ENCODE measurements at regions not wholly inside any gene's neighbourhood (a gene's known extent, or its start where the extent isn't known, plus 50 kb on each side); places are given as distances from the start of the nearest gene placed in this dataset.
A peak's percentile ranks its signal among the peaks of the same experiment; 100 is the strongest.

DNA sequence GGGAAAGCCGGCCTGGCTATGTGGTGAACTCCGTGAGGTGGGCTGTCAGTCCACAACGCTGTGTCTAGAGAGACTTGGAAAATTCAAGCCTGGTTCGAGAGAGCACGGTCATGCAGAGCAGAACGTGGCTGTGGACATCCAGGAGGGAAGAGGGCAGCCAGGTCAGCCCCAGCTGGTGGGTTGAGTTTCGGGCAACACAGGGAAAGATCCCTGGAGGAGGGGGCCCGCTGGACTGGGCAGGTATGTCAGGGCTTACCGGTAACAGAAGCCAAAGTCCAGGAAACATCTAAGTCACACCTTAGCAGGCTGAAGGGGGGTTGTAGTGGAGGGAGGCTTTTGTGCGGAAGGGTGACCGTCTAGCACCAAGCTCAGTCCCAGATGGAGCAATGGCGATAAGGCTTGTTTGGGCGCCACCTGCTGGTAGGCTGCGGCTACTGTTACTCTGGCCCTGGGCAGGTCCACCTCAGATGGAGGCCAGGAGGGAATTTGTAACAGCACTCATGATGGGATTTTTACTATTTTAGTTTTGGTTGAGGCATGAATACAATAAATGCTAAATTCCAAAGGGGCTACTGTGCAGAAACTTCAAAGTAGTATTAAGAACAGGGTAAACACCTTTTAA lies 143.3 kb upstream of the ZNF644 start:
- ATAC-seq: peak; percentile 87
- Mint-ChIP-seq H3K27me3 (peaks cover 9% of the 10 kb centered on the region), H3K9me3 (no peaks in the 10 kb centered on the region), H3K27ac (no peak overlapping the region), H3K4me3 (no peak overlapping the region), H3K4me1 (peaks cover 12% of the 10 kb centered on the region), H3K36me3 (no peaks in the 10 kb centered on the region)

DNA sequence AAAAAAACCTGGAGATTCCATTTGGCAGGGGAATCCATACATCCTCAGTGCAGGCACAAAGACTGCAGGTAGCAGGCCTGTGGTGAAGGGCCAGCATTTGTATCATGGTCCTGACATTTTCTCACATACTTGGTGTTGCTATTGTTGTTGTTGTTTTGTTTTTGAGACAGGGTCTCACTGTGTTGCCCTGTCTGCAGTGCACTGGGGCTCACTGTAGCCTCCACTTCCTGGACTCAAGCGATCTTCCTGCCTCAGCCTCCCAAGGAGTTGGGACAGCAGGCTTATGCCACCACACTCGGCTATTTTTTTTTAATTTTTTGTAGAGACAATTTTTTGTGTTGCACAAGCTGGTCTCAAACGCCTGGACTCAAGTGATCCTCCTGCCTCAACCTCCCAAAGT lies 140.8 kb upstream of the ZNF644 start:
- Mint-ChIP-seq H3K4me3 (no peak overlapping the region), H3K36me3 (no peaks in the 10 kb centered on the region), H3K4me1 (peaks cover 12% of the 10 kb centered on the region), H3K27ac (no peak overlapping the region), H3K27me3 (peaks cover 4% of the 10 kb centered on the region), H3K9me3 (no peaks in the 10 kb centered on the region)
- ATAC-seq: no peak

DNA sequence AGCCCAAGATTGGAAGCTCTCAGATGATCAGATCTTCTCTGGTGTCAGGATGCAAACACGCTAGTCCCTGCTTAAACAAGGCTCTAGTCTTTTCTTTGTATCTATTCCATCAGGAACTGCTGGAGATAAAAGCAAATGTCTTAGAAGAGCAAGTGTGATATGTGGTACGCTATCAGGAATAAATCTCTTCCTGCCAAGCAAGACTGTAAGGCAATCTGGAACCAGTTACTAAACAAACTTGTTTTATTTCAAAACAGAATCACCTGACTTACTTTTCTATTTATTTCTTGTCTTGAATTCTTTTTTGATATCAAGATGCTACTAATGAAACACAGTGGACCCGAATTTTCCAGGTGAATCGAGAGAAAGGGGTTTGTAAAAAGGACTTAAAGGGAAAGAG lies 139.9 kb upstream of the ZNF644 start:
- H3K27ac Mint-ChIP-seq: no peak overlapping the region
- peaks cover 12% of the 10 kb centered on the region for H3K4me1 Mint-ChIP-seq
- no peaks in the 10 kb centered on the region for H3K27me3 Mint-ChIP-seq
- H3K36me3 Mint-ChIP-seq: no peaks in the 10 kb centered on the region
- no peak for ATAC-seq
- H3K4me3 Mint-ChIP-seq: no peak overlapping the region
- H3K9me3 Mint-ChIP-seq: no peaks in the 10 kb centered on the region

DNA sequence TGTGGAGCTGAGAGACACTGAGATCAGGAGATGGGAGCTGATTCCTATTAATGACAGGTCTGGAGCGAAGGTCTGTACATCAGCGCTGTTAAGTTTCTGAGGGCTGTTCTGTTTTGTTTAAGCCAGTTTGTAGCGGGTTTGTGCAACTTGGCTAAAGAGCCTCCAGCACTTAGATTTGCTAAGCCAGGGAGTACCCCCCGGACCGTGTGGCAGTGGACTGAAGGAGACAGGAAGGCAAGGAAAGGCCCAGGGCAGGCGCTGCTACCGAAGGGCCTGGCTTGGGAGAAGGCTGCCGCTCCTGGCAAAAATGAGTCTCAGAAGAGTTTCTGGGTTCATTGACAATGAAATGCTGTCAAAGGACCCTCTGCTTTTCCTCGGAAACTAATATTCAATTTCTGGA lies 139.3 kb upstream of the ZNF644 start:
- H3K9me3 Mint-ChIP-seq: no peaks in the 10 kb centered on the region
- H3K4me1 Mint-ChIP-seq: peaks cover 12% of the 10 kb centered on the region
- ATAC-seq: no peak
- H3K4me3 Mint-ChIP-seq: no peak overlapping the region
- H3K27me3 Mint-ChIP-seq: peaks cover under 1% of the 10 kb centered on the region
- no peak overlapping the region for H3K27ac Mint-ChIP-seq
- H3K36me3 Mint-ChIP-seq: no peaks in the 10 kb centered on the region

DNA sequence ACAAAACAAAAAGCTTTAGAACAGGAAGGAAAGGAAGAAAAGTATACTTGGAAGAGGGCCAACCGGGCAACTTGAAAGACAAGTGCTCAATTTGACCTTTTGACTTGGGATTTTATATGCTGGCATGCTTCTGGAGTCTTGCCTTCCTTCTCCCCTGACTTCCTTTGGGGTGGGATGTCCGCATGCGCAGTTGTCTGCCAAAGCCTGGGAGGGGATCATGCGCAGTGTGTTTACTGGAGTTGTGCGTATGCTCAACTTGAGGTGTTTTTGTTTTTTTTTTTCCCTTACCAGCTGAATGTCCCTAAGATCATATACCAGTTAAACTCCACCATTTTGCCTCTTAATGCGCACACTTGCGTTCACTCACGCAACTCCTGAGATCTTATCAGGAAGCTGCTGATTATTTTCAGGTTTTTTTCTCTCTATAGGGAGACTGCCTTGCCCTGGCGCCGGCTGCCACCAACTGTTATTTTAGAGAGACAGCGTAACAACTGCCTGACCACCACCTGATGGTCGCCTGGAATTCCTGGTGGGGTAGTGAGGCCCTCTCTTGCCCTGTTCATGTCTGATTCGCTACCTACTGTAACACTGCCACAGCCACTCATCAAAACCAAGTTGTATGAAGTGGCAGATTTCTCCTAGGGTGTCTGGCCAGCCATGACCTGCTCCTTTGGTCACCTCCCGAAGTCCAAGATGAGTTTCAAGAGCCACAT lies 138.7 kb upstream of the ZNF644 start:
- Mint-ChIP-seq H3K27ac (no peak overlapping the region), H3K9me3 (no peaks in the 10 kb centered on the region), H3K4me1 (peaks cover 10% of the 10 kb centered on the region), H3K4me3 (no peak overlapping the region), H3K27me3 (peaks cover 7% of the 10 kb centered on the region), H3K36me3 (no peaks in the 10 kb centered on the region)
- ATAC-seq: no peak

DNA sequence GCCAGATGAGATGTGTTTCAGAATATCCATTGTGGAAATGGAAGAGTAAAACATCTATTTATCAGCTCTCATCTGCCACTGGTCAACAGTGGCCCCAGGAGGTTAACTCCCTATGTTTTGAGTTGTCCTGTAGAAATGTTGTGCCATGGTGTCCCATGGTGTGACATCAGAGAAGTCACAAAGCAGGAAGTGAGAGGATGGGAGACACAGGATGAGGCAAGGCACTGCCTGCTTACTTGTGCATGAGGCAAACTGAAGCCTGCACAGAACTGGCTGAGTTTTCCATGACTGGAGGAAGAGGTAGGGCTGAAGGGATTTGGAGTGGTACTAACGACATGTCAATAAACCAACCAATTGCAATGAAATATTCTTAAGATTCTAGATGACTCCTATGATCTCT lies 131.5 kb upstream of the ZNF644 start:
- Mint-ChIP-seq H3K9me3 (no peaks in the 10 kb centered on the region), H3K36me3 (no peaks in the 10 kb centered on the region), H3K4me3 (no peak overlapping the region), H3K27ac (no peak overlapping the region), H3K4me1 (no peaks in the 10 kb centered on the region), H3K27me3 (peaks cover 15% of the 10 kb centered on the region)
- ATAC-seq: no peak

DNA sequence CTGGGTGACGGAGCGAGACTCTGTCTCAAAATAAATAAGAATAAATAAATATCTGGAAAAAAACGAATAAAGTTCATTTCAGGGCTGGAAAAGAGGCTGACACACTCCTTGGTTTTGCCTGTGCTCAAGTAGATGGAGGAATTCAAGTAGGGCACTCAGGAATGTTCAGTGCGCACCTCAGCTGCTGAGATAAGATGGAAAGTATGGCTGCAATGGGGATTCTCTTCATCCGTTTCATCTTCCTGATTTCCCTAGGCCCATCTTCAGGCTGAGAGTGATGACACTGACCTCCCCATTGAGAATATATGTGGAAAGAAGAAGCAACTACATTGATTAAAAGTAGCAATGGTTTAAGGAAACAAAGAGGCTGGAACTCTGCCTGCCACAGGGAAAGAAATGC lies 130.5 kb upstream of the ZNF644 start:
- no peaks in the 10 kb centered on the region for H3K4me1 Mint-ChIP-seq
- no peaks in the 10 kb centered on the region for H3K36me3 Mint-ChIP-seq
- peaks cover 15% of the 10 kb centered on the region for H3K27me3 Mint-ChIP-seq
- no peak for ATAC-seq
- no peak overlapping the region for H3K4me3 Mint-ChIP-seq
- H3K27ac Mint-ChIP-seq: no peak overlapping the region
- no peaks in the 10 kb centered on the region for H3K9me3 Mint-ChIP-seq

DNA sequence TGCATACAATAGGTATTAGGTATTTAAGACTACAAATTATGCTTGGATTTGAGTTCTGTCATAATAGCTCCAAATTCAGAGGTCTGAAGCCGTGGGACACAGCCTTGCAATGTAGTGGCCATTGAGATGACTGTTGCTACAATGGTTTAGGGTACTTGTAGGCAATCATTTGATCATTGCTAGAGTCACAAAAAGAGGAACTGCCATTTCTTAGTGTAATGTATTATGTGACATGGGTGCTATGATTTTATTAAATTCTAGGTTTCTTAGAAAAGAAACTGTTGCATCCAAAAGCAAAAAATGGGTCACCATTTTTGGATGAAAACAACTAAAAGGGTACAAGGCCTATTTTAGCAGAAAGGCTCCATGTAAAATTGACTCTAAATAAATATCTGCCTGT lies 129.9 kb upstream of the ZNF644 start:
- peaks cover 15% of the 10 kb centered on the region for H3K27me3 Mint-ChIP-seq
- H3K9me3 Mint-ChIP-seq: no peaks in the 10 kb centered on the region
- H3K4me1 Mint-ChIP-seq: no peaks in the 10 kb centered on the region

DNA sequence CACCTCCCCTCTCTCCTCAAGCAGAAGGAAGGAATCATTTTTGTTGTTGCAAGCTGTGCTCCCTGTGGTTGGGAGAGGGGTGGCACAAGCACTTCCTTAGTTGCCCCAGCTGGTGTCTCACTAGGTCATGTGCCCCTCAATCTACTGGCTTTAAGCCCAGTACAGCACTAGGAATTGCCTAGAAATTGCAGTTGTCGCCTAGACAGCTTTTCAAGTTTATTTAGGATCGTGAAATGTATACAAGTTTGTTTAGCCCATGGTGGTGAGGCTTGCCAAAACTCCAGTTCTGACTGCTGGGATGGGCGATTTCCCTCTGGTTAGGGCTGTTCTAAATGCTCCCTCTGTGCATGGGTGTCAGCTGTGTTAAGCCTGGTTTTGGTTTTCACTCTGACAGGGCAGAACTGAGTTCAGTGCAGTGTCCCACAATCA lies 126.8 kb upstream of the ZNF644 start:
- Mint-ChIP-seq H3K27me3 (peaks cover under 1% of the 10 kb centered on the region), H3K9me3 (no peaks in the 10 kb centered on the region), H3K36me3 (no peaks in the 10 kb centered on the region), H3K4me3 (no peak overlapping the region), H3K27ac (no peak overlapping the region), H3K4me1 (no peaks in the 10 kb centered on the region)
- ATAC-seq: no peak

More for the DNA sequence above, 129.9 kb upstream of the ZNF644 start:
- no peak overlapping the region for H3K27ac Mint-ChIP-seq
- no peaks in the 10 kb centered on the region for H3K36me3 Mint-ChIP-seq
- ATAC-seq: no peak
- no peak overlapping the region for H3K4me3 Mint-ChIP-seq

DNA sequence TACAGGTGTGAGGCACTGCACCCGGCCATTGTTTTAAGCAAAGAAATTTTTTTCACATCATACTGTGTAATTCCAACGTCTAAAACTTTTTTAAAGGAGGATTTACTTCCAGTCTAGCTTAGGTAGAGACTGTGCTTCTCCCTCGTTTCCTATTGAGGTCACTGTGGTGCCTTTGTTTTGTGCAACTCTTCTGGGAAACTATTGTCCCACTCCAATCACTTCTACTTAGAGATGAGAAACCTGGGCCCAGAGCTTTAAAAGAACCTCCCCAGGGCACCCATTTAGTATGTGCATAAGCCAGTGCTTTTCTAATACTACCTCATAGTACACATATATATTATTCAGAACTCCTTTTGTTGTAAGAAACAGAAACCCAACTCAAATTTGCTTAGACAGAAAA lies 120.0 kb upstream of the ZNF644 start:
- H3K9me3 Mint-ChIP-seq: no peaks in the 10 kb centered on the region
- no peaks in the 10 kb centered on the region for H3K27me3 Mint-ChIP-seq
- H3K4me3 Mint-ChIP-seq: no peak overlapping the region
- no peak overlapping the region for H3K27ac Mint-ChIP-seq
- no peak for ATAC-seq
- H3K4me1 Mint-ChIP-seq: no peaks in the 10 kb centered on the region
- no peaks in the 10 kb centered on the region for H3K36me3 Mint-ChIP-seq

DNA sequence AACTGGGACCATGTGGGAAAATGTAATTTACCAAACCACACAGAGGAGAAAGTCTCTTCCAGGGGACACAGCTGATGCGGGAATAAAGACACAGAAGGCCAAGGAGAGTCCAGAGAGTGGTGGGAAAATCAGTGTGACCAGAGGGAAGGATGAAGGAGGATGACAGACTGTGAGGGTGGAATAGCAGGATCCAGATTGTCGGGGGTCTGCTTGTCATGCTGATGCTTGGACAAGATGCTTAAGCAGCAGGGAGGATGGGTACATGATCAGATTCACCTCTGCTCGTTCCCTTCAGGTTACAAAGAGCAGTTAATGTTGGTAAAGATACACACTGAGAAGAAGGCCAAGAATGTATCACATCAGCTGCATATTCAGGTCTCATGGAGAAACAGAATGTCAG lies 117.1 kb upstream of the ZNF644 start:
- Mint-ChIP-seq H3K4me1 (no peaks in the 10 kb centered on the region), H3K9me3 (no peaks in the 10 kb centered on the region), H3K36me3 (no peaks in the 10 kb centered on the region), H3K4me3 (no peak overlapping the region), H3K27ac (no peak overlapping the region), H3K27me3 (no peaks in the 10 kb centered on the region)
- no peak for ATAC-seq

DNA sequence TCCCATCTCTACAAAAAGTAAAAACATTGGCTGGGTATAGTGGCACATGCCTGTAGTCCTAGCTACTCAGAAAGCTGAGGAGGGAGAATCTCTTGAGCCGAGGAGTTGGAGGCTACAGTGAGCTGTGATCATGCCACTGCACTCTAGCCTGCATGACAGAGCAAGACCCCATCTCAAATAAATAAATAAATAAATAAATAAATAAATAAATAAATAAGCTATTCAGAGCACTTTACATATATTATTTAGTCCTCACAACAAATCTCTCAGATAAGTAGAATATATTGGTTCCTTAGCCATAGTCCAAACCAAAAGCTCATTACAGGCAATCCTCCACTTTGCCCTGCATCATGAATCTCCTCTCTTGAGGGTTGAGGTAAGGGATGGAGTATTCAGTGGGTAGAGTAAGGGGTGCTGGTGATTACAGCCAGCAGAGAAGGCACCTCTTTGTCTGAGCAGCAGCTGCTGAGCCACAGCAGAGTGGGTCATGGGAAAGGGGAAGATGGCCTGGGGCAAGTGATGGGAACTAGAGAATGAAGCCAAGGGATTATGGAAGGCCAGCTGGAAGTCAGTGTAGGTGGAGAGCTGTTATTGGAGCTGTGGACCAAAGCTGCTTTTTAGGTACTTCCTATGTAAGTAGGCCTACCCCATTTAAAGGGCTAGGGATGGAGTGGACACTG lies 115.5 kb upstream of the ZNF644 start:
- H3K9me3 Mint-ChIP-seq: no peaks in the 10 kb centered on the region
- no peak overlapping the region for H3K4me3 Mint-ChIP-seq
- no peaks in the 10 kb centered on the region for H3K36me3 Mint-ChIP-seq
- no peaks in the 10 kb centered on the region for H3K27me3 Mint-ChIP-seq
- H3K27ac Mint-ChIP-seq: no peak overlapping the region
- ATAC-seq: no peak
- no peaks in the 10 kb centered on the region for H3K4me1 Mint-ChIP-seq

DNA sequence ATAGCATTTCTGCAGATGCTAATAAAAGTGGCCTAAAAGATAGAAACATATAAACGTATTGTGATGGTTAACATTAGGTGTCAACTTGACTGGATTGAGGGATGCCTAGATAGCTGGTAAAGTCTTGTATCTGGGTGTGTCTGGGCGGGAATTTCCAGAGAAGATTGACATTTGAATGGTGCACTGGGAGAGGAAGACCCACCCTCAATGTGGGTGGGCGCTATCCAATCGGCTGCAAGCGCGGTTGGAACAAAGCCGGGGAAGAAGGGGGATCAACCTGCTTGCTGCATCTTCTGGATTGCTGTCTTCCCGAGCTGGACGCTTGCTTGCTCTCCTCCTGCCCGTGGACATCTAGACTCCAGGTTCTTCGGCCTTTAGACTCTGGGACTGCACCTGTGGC lies 114.0 kb upstream of the ZNF644 start:
- Mint-ChIP-seq H3K36me3 (no peaks in the 10 kb centered on the region), H3K4me3 (no peak overlapping the region), H3K9me3 (no peaks in the 10 kb centered on the region), H3K27ac (no peak overlapping the region), H3K4me1 (no peaks in the 10 kb centered on the region), H3K27me3 (no peaks in the 10 kb centered on the region)
- no peak for ATAC-seq

DNA sequence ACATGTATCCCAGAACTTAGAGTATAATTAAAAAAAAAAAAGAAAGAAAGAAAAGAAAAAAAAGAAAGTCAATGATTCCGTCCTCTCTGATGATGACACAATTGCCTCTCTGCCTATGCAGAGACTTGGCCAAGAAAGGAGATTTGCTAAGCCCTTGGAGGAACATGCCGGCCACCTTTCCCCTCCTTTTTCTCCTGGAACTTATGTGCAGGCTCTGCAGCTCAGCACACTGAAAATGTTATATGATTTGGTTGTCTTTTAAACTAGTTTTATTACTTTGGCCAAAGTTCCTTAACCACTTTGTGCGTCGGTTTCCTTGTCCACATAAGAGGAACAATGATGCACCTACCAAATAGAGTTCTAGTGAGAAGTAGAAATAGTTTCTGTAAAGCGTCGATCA lies 111.4 kb upstream of the ZNF644 start:
- Mint-ChIP-seq H3K36me3 (no peaks in the 10 kb centered on the region), H3K4me1 (no peaks in the 10 kb centered on the region), H3K4me3 (no peak overlapping the region), H3K27ac (no peak overlapping the region), H3K27me3 (no peaks in the 10 kb centered on the region), H3K9me3 (no peaks in the 10 kb centered on the region)
- no peak for ATAC-seq

DNA sequence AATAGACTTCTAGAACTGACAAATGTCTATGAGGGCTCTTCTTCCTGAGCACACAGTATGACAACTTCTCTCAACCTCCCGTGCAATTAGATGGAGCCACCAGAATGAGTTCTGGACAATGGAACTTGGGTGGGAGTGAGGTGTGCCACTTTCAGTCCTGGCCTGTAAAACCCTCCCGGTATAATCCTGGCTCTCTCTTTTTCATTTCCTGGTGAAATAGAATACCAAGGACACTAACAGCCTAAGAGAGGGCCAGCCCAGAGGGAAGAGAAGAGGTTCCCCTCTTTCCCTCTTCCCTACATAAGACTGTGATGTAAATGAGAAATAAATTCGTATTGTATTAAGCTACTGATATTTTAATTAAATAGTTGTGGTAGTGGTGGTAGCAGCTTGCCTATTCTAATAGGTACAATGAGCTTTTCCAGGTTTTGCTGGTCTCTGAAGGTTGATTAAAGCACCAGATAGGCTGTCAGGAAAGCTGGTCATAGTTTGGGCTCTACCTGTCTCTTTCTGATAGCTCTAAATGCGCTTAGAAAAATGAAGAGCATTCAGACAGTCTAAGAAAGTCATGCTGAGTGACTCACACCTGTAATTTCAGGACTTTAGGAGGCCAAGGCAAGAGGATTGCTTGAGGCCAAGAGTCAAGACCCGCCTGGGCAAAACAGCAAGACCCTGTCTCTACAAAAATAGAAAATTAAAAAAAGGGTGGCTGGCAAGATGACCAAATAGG lies 108.6 kb upstream of the ZNF644 start:
- H3K27me3 Mint-ChIP-seq: no peaks in the 10 kb centered on the region
- H3K27ac Mint-ChIP-seq: no peak overlapping the region
- no peaks in the 10 kb centered on the region for H3K9me3 Mint-ChIP-seq
- no peaks in the 10 kb centered on the region for H3K4me1 Mint-ChIP-seq
- no peaks in the 10 kb centered on the region for H3K36me3 Mint-ChIP-seq
- H3K4me3 Mint-ChIP-seq: no peak overlapping the region
- no peak for ATAC-seq
